HepG2 (cell line): ENCODE measurements at regions not wholly inside any gene's neighbourhood (a gene's known extent, or its start where the extent isn't known, plus 50 kb on each side); places are given as distances from the start of the nearest gene placed in this dataset.

Source experiments
- FOXP4 ChIP-seq: sonication (generic); formaldehyde crosslinking; IDR thresholded peaks from 2 replicates; pipeline ENCODE4 v1.4.0; 2020; ENCODE audit warnings: missing genetic modification reagents
- HNF4G ChIP-seq, 2 experiments: sonication (generic) in 1 of 2; formaldehyde crosslinking in 1 of 2; IDR thresholded peaks; 2 replicates each; pipeline versions ENCODE4 v1.4.0 to v1.6.1; 2011 to 2020; ENCODE audit warnings: borderline replicate concordance in 2 of 2, low read depth in 2 of 2, mild to moderate bottlenecking in 2 of 2, low read length in 1 of 2, missing genetic modification reagents in 1 of 2, moderate library complexity in 1 of 2
- HOXA7 ChIP-seq: sonication (generic); formaldehyde crosslinking; IDR thresholded peaks from 2 replicates; pipeline ENCODE4 v1.8.1; 2022; ENCODE audit warnings: mild to moderate bottlenecking, missing genetic modification reagents, moderate library complexity
- MLXIP ChIP-seq: sonication (generic); formaldehyde crosslinking; IDR thresholded peaks from 2 replicates; pipeline ENCODE4 v1.9.0; 2021; ENCODE audit warnings: missing genetic modification reagents, borderline replicate concordance
- PRDM15 ChIP-seq: sonication (generic); formaldehyde crosslinking; IDR thresholded peaks from 2 replicates; pipeline ENCODE4 v1.4.0; 2020; ENCODE audit warnings: missing genetic modification reagents
- RXRB ChIP-seq: IDR thresholded peaks from 2 replicates; pipeline ENCODE4 v1.6.1; 2016; ENCODE audit warnings: borderline replicate concordance, missing genetic modification reagents, missing compliant biosample characterization
- TCF12 ChIP-seq, 2 experiments: fragments of 450-650 bp in 1 of 2; sonication (generic) in 1 of 2; formaldehyde crosslinking in 1 of 2; IDR thresholded peaks; 2 replicates each; pipeline versions ENCODE4 v1.6.1 to v1.8.0; 2017 to 2022; ENCODE audit warnings: antibody characterized with exemption in 1 of 2, mild to moderate bottlenecking in 1 of 2, missing genetic modification reagents in 1 of 2, moderate library complexity in 1 of 2
- ZNF18 ChIP-seq: sonication (generic); formaldehyde crosslinking; IDR thresholded peaks from 2 replicates; pipeline ENCODE4 v1.8.0; 2022; ENCODE audit warnings: mild to moderate bottlenecking, missing genetic modification reagents; ENCODE audit not compliant: insufficient replicate concordance
- ZNF598 ChIP-seq: sonication (generic); formaldehyde crosslinking; IDR thresholded peaks from 2 replicates; pipeline ENCODE4 v1.5.1; 2020; ENCODE audit warnings: mild to moderate bottlenecking, missing genetic modification reagents, borderline replicate concordance
- ZNF800 ChIP-seq: sonication (generic); formaldehyde crosslinking; IDR thresholded peaks from 2 replicates; pipeline ENCODE4 v1.4.0; 2020; ENCODE audit warnings: missing genetic modification reagents
- TF ChIP-seq, protein P1 (sequence below): sonication (generic); formaldehyde crosslinking; IDR thresholded peaks from 2 replicates; pipeline ENCODE4 v1.4.0; 2020; ENCODE audit warnings: missing genetic modification reagents

DNA sequence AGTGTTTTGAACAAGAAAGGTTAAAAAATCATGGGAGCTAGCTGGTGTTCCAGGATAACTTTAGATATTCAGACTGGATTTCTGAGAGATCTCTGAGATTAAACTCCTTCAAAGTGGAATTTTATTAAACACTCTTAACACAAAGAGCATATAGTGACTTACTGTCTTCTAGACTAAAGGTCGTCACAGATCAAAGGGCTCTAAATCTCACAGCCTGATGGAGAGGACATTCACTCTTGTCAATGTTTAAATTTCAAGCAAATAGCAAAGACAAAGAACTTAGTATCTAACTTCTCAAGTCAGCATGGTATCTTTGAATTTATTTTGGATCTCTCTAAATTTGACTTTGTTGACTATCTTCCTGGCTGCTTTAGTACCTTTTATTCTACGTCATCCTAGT, 53.7 kb upstream of the NUDT6 start (continued):
- TF ChIP-seq ZNF800 (no peak), HOXA7 (no peak), RXRB (CRISPR knock-in tag) (peak; percentile 63; the same call in 1 of the 2 replicates), MLXIP (CRISPR knock-in tag) (no peak), TCF12 (IDR thresholded peaks at IDR 0.05) (no peak), TCF12 (CRISPR knock-in tag; IDR thresholded peaks at IDR 0.05) (no peak), FOXP4 (CRISPR knock-in tag) (0 out of 2 replicates have a peak, but pooled peaks have one; percentile 26), PRDM15 (CRISPR knock-in tag) (no peak), ZNF18 (CRISPR knock-in tag) (no peak), ZNF598 (CRISPR knock-in tag) (no peak), HNF4G (IDR thresholded peaks at IDR 0.05; ENCODE audit: borderline replicate concordance, low read depth, low read length) (peak; percentile 91), HNF4G (CRISPR knock-in tag; IDR thresholded peaks at IDR 0.05; ENCODE audit: borderline replicate concordance, low read depth) (no peak)
- TF ChIP-seq, protein P1, sequence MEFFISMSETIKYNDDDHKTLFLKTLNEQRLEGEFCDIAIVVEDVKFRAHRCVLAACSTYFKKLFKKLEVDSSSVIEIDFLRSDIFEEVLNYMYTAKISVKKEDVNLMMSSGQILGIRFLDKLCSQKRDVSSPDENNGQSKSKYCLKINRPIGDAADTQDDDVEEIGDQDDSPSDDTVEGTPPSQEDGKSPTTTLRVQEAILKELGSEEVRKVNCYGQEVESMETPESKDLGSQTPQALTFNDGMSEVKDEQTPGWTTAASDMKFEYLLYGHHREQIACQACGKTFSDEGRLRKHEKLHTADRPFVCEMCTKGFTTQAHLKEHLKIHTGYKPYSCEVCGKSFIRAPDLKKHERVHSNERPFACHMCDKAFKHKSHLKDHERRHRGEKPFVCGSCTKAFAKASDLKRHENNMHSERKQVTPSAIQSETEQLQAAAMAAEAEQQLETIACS (CRISPR knock-in tag): no peak
